Endothelial cell of umbilical vein (primary cell): ENCODE measurements at regions not wholly inside any gene's neighbourhood (a gene's known extent, or its start where the extent isn't known, plus 50 kb on each side); places are given as distances from the start of the nearest gene placed in this dataset.

Source experiments
- BruUV-seq: library from RNA; stranded (reverse); fragments of 400-500 nt; replicated peaks from 2 replicates; lab custom pipeline; 2021; lab: Mats Ljungman, UMichigan
- CTCF ChIA-PET: fragments of 300-600, 350-600 bp; sonication (Branson Sonifier 250); formaldehyde crosslinking; loops from one replicate; lab custom pipeline; 2021; ENCODE audit warnings: antibody characterized with exemption, inconsistent platforms; lab: Charles Lee
- POLR2A ChIA-PET: fragments of 300-600, 350-600 bp; sonication (Branson Sonifier 250); formaldehyde crosslinking; loops from one replicate; lab custom pipeline; 2021; ENCODE audit warnings: antibody characterized with exemption, inconsistent platforms; lab: Charles Lee
- DNase-seq: peaks from one replicate; pipeline ENCODE4 v3.0.0-alpha.2; 2011; ENCODE audit warnings: low read depth, low spot score
- FAIRE-seq: peaks from 2 replicates; lab custom pipeline; 2011; peaks lifted over from hg19 to GRCh38; lab: Jason Lieb, UNC
- H2AFZ ChIP-seq: 2 replicates; pipeline ENCODE4 v1.6.0; 2012; ENCODE audit warnings: low read depth, low read length, control low read depth, inconsistent platforms
- H3K27ac ChIP-seq: 2 replicates; pipeline ENCODE4 v1.5.1; 2011; ENCODE audit warnings: low read depth, mild to moderate bottlenecking, control low read depth, low read length, moderate library complexity; ENCODE audit not compliant: insufficient read depth
- H3K27me3 ChIP-seq, 2 experiments: 2 replicates each; pipeline versions ENCODE4 v1.6.0 to v1.6.1; 2011; ENCODE audit warnings: low read length in 2 of 2, mixed read lengths in 1 of 2; ENCODE audit not compliant: control insufficient read depth in 2 of 2, insufficient read depth in 2 of 2
- H3K36me3 ChIP-seq, 2 experiments: 2 replicates in 1 of 2; 3 replicates in 1 of 2; pipeline ENCODE4 v1.5.1; 2011; ENCODE audit warnings: low read length in 2 of 2, mild to moderate bottlenecking in 1 of 2, moderate library complexity in 1 of 2; ENCODE audit not compliant: control insufficient read depth in 2 of 2, insufficient read depth in 2 of 2; ENCODE audit errors: extremely low read depth in 1 of 2
- H3K4me1 ChIP-seq: 3 replicates; pipeline ENCODE4 v1.5.1; 2011; ENCODE audit warnings: mild to moderate bottlenecking, low read length; ENCODE audit not compliant: control insufficient read depth, insufficient read depth; ENCODE audit errors: extremely low read depth
- H3K4me2 ChIP-seq: 2 replicates; pipeline ENCODE4 v1.6.1; 2011; ENCODE audit warnings: low read length, control low read depth, mixed read lengths; ENCODE audit not compliant: insufficient read depth
- H3K4me3 ChIP-seq, 3 experiments: fragments of 200-600 bp in 1 of 3; sonication (generic), shearing (Covaris generic) in 1 of 3; replicated peaks in 1 of 3; 2 replicates each; pipeline ENCODE4 v1.5.1; 2011 to 2016; ENCODE audit warnings: control low read depth in 3 of 3, low read length in 3 of 3, mild to moderate bottlenecking in 2 of 3, inconsistent platforms in 1 of 3, low read depth in 1 of 3, moderate library complexity in 1 of 3; ENCODE audit not compliant: insufficient read depth in 1 of 3
- H3K79me2 ChIP-seq: 2 replicates; pipeline ENCODE4 v1.6.0; 2012; ENCODE audit warnings: low read length, inconsistent platforms; ENCODE audit not compliant: control insufficient read depth, insufficient read depth
- H3K9ac ChIP-seq: replicated peaks from 2 replicates; pipeline ENCODE3; 2011; ENCODE audit warnings: low read length, control low read depth; ENCODE audit not compliant: insufficient read depth; ENCODE audit errors: extremely low read depth
- H3K9me1 ChIP-seq: replicated peaks from 3 replicates; pipeline ENCODE4 v1.6.0; 2011; ENCODE audit warnings: mild to moderate bottlenecking, low read length; ENCODE audit not compliant: control insufficient read depth, insufficient read depth; ENCODE audit errors: extremely low read depth
- H3K9me3 ChIP-seq: replicated peaks from 2 replicates; pipeline ENCODE4 v1.5.1; 2012; ENCODE audit warnings: low read length, inconsistent platforms; ENCODE audit not compliant: control insufficient read depth, insufficient read depth
- H4K20me1 ChIP-seq: replicated peaks from 2 replicates; pipeline ENCODE3; 2011; ENCODE audit warnings: mild to moderate bottlenecking, low read length; ENCODE audit not compliant: control insufficient read depth, insufficient read depth; ENCODE audit errors: extremely low read depth
- EZH2 ChIP-seq: IDR thresholded peaks from 2 replicates; pipeline ENCODE4 v1.6.1; 2012; ENCODE audit warnings: borderline replicate concordance, low read depth, mild to moderate bottlenecking, moderate library complexity, low read length, inconsistent platforms; ENCODE audit not compliant: severe bottlenecking
- FOS ChIP-seq: IDR thresholded peaks from 2 replicates; pipeline ENCODE4 v1.6.1; 2011; ENCODE audit warnings: mild to moderate bottlenecking, low read length, moderate library complexity, borderline replicate concordance; ENCODE audit not compliant: insufficient read depth
- GATA2 ChIP-seq: IDR thresholded peaks from 2 replicates; pipeline ENCODE4 v1.7.0; 2011; ENCODE audit warnings: low read depth, mild to moderate bottlenecking, moderate library complexity, mixed read lengths, low read length; ENCODE audit not compliant: insufficient read length, insufficient read depth
- JUN ChIP-seq: IDR thresholded peaks from 2 replicates; pipeline ENCODE4 v1.6.1; 2011; ENCODE audit warnings: borderline replicate concordance, low read depth; ENCODE audit not compliant: insufficient read length, insufficient read depth
- MYC ChIP-seq: IDR thresholded peaks from one replicate; pipeline ENCODE4 v1.6.1; 2011; ENCODE audit warnings: mild to moderate bottlenecking, low read depth, low read length
- POLR2A ChIP-seq: IDR thresholded peaks from 2 replicates; pipeline ENCODE4 v1.6.1; 2012; ENCODE audit warnings: low read depth, mild to moderate bottlenecking, control low read depth, low read length
- POLR2AphosphoS5 ChIP-seq: IDR thresholded peaks from 2 replicates; pipeline ENCODE4 v1.6.1; 2012; ENCODE audit warnings: low read depth, mild to moderate bottlenecking, control low read depth, low read length, moderate library complexity; ENCODE audit not compliant: insufficient read depth
- dilution Hi-C: fragments of 300-500 bp; cut with MboI; formaldehyde crosslinking; loops from one replicate; pipeline ENCODE4 v1.15.0; 2019; ENCODE audit warnings: low sequenced_read_pairs; ENCODE audit not compliant: extremely low pct_ligation_motif_present
- intact Hi-C: fragments of 100-400 bp; cut with micrococcal nuclease; formaldehyde crosslinking; loops from one replicate; pipeline ENCODE4 v1.10.0; 2022
- TF ChIP-seq, protein P1 (sequence below), 2 donors: IDR thresholded peaks; 1 replicate in 1 of 2; 2 replicates in 1 of 2; pipeline ENCODE4 v1.5.1; 2011; ENCODE audit warnings: low read length in 2 of 2, mild to moderate bottlenecking in 2 of 2, moderate library complexity in 2 of 2, control low read depth in 1 of 2, inconsistent platforms in 1 of 2, low read depth in 1 of 2; ENCODE audit not compliant: insufficient read depth in 1 of 2; ENCODE audit errors: extremely low read depth in 1 of 2
- TF ChIP-seq, protein P2 (sequence below): IDR thresholded peaks from 2 replicates; pipeline ENCODE4 v1.6.1; 2011; ENCODE audit not compliant: insufficient read depth, insufficient read length

DNA sequence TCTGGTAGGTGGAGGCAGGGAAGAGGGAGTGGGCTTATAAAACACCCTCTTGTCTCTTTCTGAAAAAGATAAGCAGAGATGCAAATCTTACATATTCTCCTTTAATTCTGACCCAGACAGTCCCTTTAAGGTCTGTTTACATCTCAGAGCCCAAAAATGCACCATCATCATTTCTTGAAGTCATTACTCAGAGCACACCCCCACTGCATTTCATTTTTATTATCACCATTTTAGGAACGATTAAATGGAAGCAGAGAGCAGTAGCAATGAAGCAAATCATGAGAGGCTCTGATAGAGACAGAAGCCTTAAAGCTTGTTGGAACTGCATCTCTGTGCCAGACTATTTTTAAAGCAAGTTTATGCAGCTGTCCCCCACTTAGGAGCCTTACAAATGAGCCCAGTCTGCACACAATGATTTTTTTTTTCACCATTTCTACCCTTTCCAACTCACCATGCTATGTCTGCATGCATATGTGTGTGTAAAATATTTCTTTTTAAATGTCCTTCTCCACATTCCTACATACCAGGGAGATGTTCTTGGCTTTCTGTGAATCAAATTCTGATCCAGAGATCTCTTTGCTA, 311.0 kb downstream of the GRIN2B start:
- Histone ChIP-seq H3K4me2 (no peak overlapping the region), H3K27ac (no peak overlapping the region), H2AFZ (no peak overlapping the region), H3K9me1 (no peaks in the 10 kb centered on the region), H3K79me2 (no peaks in the 10 kb centered on the region), H3K4me1 (no peaks in the 10 kb centered on the region), H3K9ac (no peak overlapping the region), H3K4me3 (no peak overlapping the region), H3K27me3 (no peaks in the 10 kb centered on the region), H4K20me1 (no peaks in the 10 kb centered on the region), H3K36me3 (no peaks in the 10 kb centered on the region), H3K9me3 (no peaks in the 10 kb centered on the region)
- no TSS peak for BruUV-seq
- POLR2A ChIA-PET: no interaction called here
- CTCF ChIA-PET: no interaction called here
- DNase-seq: no peak
- TF ChIP-seq JUN: no peak
- TF ChIP-seq, protein P1, sequence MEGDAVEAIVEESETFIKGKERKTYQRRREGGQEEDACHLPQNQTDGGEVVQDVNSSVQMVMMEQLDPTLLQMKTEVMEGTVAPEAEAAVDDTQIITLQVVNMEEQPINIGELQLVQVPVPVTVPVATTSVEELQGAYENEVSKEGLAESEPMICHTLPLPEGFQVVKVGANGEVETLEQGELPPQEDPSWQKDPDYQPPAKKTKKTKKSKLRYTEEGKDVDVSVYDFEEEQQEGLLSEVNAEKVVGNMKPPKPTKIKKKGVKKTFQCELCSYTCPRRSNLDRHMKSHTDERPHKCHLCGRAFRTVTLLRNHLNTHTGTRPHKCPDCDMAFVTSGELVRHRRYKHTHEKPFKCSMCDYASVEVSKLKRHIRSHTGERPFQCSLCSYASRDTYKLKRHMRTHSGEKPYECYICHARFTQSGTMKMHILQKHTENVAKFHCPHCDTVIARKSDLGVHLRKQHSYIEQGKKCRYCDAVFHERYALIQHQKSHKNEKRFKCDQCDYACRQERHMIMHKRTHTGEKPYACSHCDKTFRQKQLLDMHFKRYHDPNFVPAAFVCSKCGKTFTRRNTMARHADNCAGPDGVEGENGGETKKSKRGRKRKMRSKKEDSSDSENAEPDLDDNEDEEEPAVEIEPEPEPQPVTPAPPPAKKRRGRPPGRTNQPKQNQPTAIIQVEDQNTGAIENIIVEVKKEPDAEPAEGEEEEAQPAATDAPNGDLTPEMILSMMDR (IDR thresholded peaks at IDR 0.05; ENCODE audit: extremely low read depth in 1 of 2, insufficient read depth in 1 of 2, low read depth in 1 of 2, low read length in 2 of 2): no peak
- TF ChIP-seq FOS: no peak
- dilution Hi-C loops: no loop called here
- no peak for FAIRE-seq
- intact Hi-C loops: no loop called here

DNA sequence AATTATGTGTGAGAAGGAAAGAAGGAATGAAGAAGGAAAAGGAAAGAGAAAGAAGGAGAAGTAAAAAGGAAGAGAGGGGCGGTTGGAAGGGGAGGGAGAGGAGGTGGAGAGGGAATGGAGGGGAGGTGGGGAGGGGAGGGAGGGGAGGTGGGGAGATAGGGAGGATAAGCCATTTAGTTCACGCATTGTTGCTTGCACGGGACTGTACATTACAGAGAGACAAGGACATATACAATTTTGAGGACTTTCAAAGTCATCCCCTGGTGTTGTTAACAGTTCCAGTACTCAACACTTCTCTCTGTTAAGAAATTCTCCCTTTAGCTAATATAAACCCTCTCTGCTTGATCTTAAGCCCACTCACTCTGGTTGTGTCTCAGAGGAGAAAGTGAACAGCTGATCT, 312.5 kb downstream of the GRIN2B start:
- Histone ChIP-seq H3K4me1 (no peaks in the 10 kb centered on the region), H3K79me2 (no peaks in the 10 kb centered on the region), H3K4me3 (no peak overlapping the region), H3K27ac (no peak overlapping the region), H4K20me1 (no peaks in the 10 kb centered on the region), H2AFZ (no peak overlapping the region), H3K9me3 (no peaks in the 10 kb centered on the region), H3K9me1 (no peaks in the 10 kb centered on the region), H3K9ac (no peak overlapping the region), H3K27me3 (no peaks in the 10 kb centered on the region), H3K4me2 (no peak overlapping the region), H3K36me3 (no peaks in the 10 kb centered on the region)
- FAIRE-seq (no peak), DNase-seq (no peak)
- dilution Hi-C loops (no loop called here), intact Hi-C loops (no loop called here)
- ChIA-PET POLR2A (no interaction called here), CTCF (interaction anchor here (1.0 kb wide), 1 partner anchor 9 kb away, joined by 3 read pairs; no protein-coding TSS in a partner anchor)
- TF ChIP-seq, protein P2, sequence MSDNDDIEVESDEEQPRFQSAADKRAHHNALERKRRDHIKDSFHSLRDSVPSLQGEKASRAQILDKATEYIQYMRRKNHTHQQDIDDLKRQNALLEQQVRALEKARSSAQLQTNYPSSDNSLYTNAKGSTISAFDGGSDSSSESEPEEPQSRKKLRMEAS: no peak
- no peak for TF ChIP-seq POLR2AphosphoS5
- no peak for TF ChIP-seq EZH2
- TF ChIP-seq JUN: no peak
- no peak for TF ChIP-seq GATA2
- TF ChIP-seq, protein P1 (IDR thresholded peaks at IDR 0.05; ENCODE audit: extremely low read depth in 1 of 2, insufficient read depth in 1 of 2, low read depth in 1 of 2, low read length in 2 of 2): no peak
- TF ChIP-seq FOS: no peak
- TF ChIP-seq MYC: no peak
- no peak for TF ChIP-seq POLR2A
- no TSS peak for BruUV-seq
